Lung (tissue), 11 donors: ENCODE measurements at regions not wholly inside any gene's neighbourhood (a gene's known extent, or its start where the extent isn't known, plus 50 kb on each side); places are given as distances from the start of the nearest gene placed in this dataset.

Source experiments
- ATAC-seq: fragments of 200-7000 bp; cut with Tn5 transposase; one replicate; pipeline ENCODE4 v1.9.1; 2020; ENCODE audit warnings: moderate number of reproducible peaks; ENCODE audit not compliant: insufficient read depth, low FRiP score
- DNase-seq, 3 donors: peaks; one replicate each; pipeline ENCODE4 v3.0.0-alpha.2; 2013 to 2017
- H3K27ac ChIP-seq, 2 donors: one replicate each; pipeline ENCODE4 v1.5.1; 2013; ENCODE audit warnings: mild to moderate bottlenecking in 2 of 2, moderate library complexity in 2 of 2, control low read depth in 1 of 2, inconsistent platforms in 1 of 2, low read depth in 1 of 2, low read length in 1 of 2
- H3K27me3 ChIP-seq, 3 donors: one replicate each; pipeline ENCODE4 v1.5.1; 2013; ENCODE audit warnings: low read length in 2 of 3; ENCODE audit not compliant: control insufficient read depth in 3 of 3, insufficient read depth in 3 of 3
- H3K36me3 ChIP-seq, 4 donors: one replicate each; pipeline ENCODE4 v1.5.1; 2013; ENCODE audit warnings: low read length in 4 of 4, mild to moderate bottlenecking in 1 of 4, moderate library complexity in 1 of 4; ENCODE audit not compliant: control insufficient read depth in 4 of 4, insufficient read depth in 4 of 4
- H3K4me1 ChIP-seq, 5 donors: one replicate each; pipeline ENCODE4 v1.5.1; 2013; ENCODE audit warnings: low read length in 5 of 5, mild to moderate bottlenecking in 2 of 5, moderate library complexity in 1 of 5; ENCODE audit not compliant: control insufficient read depth in 5 of 5, insufficient read depth in 5 of 5
- H3K4me3 ChIP-seq: one replicate; pipeline ENCODE4 v1.5.1; 2013; ENCODE audit warnings: mild to moderate bottlenecking, control low read depth, moderate library complexity
- H3K9ac ChIP-seq, 2 donors: one replicate each; pipeline ENCODE4 v1.5.1; 2013; ENCODE audit warnings: low read length in 2 of 2, control low read depth in 1 of 2; ENCODE audit not compliant: insufficient read depth in 1 of 2
- H3K9me3 ChIP-seq, 4 donors: one replicate each; pipeline ENCODE4 v1.5.1; 2013; ENCODE audit warnings: low read length in 3 of 4, mild to moderate bottlenecking in 1 of 4, moderate library complexity in 1 of 4; ENCODE audit not compliant: control insufficient read depth in 4 of 4, insufficient read depth in 3 of 4
- CTCF ChIP-seq: IDR thresholded peaks from 2 replicates; pipeline ENCODE4 v1.5.1; 2012; ENCODE audit warnings: mild to moderate bottlenecking; ENCODE audit errors: control extremely low read depth, extremely low read depth
- WGBS, 2 donors: extraction: QIAGEN DNeasy Blood & Tissue Kit; methylation state at CpG; one replicate each; pipeline ENCODE4 v1.1.7; 2013; 5-methylcytosine and 5-hydroxymethylcytosine counted together
- donor health status: control.
- donor health status: control.
- donor health status: Bipolar disorder and iron deficiency.
- donor health status: healthy.
- donor health status: DM: yes; HTN: yes; CAD: no.

DNA sequence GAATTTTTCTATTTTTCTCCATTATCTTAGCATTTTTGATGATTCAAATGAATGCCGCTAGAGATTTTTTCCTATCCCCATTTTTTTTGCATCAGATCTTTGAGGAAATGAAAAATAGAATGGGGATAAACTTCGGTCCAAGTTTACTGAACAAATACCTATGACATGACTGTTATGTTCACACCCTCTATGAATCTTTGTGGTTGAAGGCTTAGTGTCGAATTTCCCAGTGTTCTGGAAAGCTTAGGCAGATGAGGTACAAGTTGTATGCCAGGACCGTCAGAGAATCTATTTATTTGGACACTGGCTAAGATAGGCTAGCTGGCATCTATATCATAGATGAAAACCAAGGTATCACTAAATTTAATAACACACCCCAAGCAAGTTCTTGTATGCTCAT is 123.4 kb downstream of the SPCS3 start:
- TF ChIP-seq CTCF = no peak
- Histone ChIP-seq H3K27ac (no peak overlapping the region), H3K4me3 (no peak overlapping the region), H3K36me3 (no peaks in the 10 kb centered on the region), H3K27me3 (no peaks in the 10 kb centered on the region), H3K9ac (no peak overlapping the region), H3K9me3 (no peaks in the 10 kb centered on the region), H3K4me1 (no peaks in the 10 kb centered on the region)
- DNase-seq (no peak), ATAC-seq (no peak)
- 63 to 65% methylated on average over 4 of the region's 4 CpGs for WGBS, 2 donors

GRCh38 chr4:176443646-176444409 is 124.1 kb downstream of the SPCS3 start:
- Histone ChIP-seq H3K9me3 (no peaks in the 10 kb centered on the region), H3K9ac (no peak overlapping the region), H3K4me1 (no peaks in the 10 kb centered on the region), H3K27ac (no peak overlapping the region), H3K27me3 (no peaks in the 10 kb centered on the region), H3K36me3 (no peaks in the 10 kb centered on the region), H3K4me3 (no peak overlapping the region)
- no peak for TF ChIP-seq CTCF
- no peak for DNase-seq
- ATAC-seq = no peak
- WGBS, 2 donors = 46 to 68% methylated on average over 3 of the region's 3 CpGs

- H3K4me3 ChIP-seq = no peak overlapping the region
- no peaks in the 10 kb centered on the region for H3K9me3 ChIP-seq
- H3K4me1 ChIP-seq = no peaks in the 10 kb centered on the region
- DNase-seq (no peak), ATAC-seq (no peak)
- 64 to 81% methylated on average over 3 of the region's 3 CpGs for WGBS, 2 donors
- H3K9ac ChIP-seq = no peak overlapping the region
- H3K27me3 ChIP-seq = no peaks in the 10 kb centered on the region
- H3K36me3 ChIP-seq = no peaks in the 10 kb centered on the region
- TF ChIP-seq CTCF = no peak
- H3K27ac ChIP-seq = no peak overlapping the region
These were observed 125.0 kb downstream of the SPCS3 start for GRCh38 chr4:176444741-176445140.

DNA sequence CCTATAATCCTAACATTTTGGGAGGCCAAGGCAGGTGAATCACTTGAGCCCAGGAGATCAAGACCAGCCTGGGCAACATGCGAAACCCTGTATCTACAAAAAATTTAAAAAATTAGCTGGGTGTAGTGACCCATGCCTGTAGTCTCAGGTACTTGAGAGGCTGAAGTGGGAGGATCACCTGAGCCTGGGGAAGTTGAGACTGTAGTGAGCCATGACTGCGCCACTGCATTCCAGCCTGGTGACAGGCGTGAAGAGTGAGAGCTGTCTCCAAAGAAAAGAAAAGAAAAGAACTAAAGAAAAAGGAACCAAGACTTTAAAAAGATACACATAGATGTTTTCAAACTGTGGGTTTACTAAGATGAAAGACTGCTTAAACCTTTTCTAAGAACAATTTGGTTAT is 129.0 kb downstream of the SPCS3 start:
- TF ChIP-seq CTCF = no peak
- H3K27me3 ChIP-seq = no peaks in the 10 kb centered on the region
- H3K27ac ChIP-seq = no peak overlapping the region
- ATAC-seq (no peak), DNase-seq (no peak)
- WGBS, 2 donors = 95 to 99% methylated on average over 3 of the region's 3 CpGs
- H3K4me3 ChIP-seq = no peak overlapping the region
- H3K9ac ChIP-seq = no peak overlapping the region
- no peaks in the 10 kb centered on the region for H3K36me3 ChIP-seq
- no peaks in the 10 kb centered on the region for H3K9me3 ChIP-seq
- no peaks in the 10 kb centered on the region for H3K4me1 ChIP-seq
